Gastrocnemius medialis (tissue), 4 donors: ENCODE measurements at regions not wholly inside any gene's neighbourhood (a gene's known extent, or its start where the extent isn't known, plus 50 kb on each side); places are given as distances from the start of the nearest gene placed in this dataset.

ENCODE experiments used
- CTCF ChIP-seq, 5 experiments: fragments of 450-650 bp in 3 of 5; fragments of 200-600 bp in 2 of 5; sonication (generic) in 2 of 5; IDR thresholded peaks in 4 of 5; conservative IDR thresholded peaks in 1 of 5; 1 replicate in 4 of 5; 2 replicates in 1 of 5; pipeline ENCODE4 v1.5.1; 2016 to 2019; ENCODE audit warnings: antibody characterized with exemption in 5 of 5, mild to moderate bottlenecking in 3 of 5, moderate library complexity in 3 of 5
- POLR2A ChIP-seq, 2 donors: fragments of 450-650 bp; IDR thresholded peaks; one replicate each; pipeline ENCODE4 v1.6.1; 2017; ENCODE audit warnings: antibody characterized with exemption in 2 of 2, mild to moderate bottlenecking in 2 of 2, moderate library complexity in 2 of 2

GRCh38 chr1:204736836-204737235, 51.3 kb upstream of the LRRN2 start:
- no peak for TF ChIP-seq CTCF (IDR thresholded peaks at IDR 0.05 in 4 of 5, conservative IDR thresholded peaks at IDR 0.05 in 1 of 5)
- no peak for TF ChIP-seq POLR2A (IDR thresholded peaks at IDR 0.05)
